ENCODE measurements at regions not wholly inside any gene's neighbourhood (a gene's known extent, or its start where the extent isn't known, plus 50 kb on each side); places are given as distances from the start of the nearest gene placed in this dataset.

DNA sequence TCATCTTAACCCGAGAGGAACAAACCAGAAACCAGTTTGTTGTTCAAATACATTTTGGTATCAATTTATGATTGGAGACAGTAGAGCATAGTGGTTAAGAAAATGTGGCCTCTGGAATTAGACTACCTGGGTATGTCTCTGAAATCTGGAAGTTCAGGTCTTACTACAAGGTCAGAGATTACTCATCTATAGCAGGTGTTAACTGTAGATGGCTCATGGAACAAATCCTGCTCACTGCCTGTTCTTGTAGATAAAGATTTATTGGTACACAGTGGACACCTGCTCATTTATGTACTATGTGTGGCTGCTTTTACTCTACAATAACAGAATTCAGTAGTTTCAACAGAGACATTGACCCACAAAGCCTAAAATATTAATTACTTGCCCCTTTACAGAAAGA, 413.3 kb downstream of the CNTN6 start:
- intact Hi-C loops (cut with DNase I), result no loop called here
- Histone ChIP-seq H3K27me3 (replicated peaks; ENCODE audit: insufficient read depth) (no peaks in the 10 kb centered on the region), H3K27ac (no peak overlapping the region), H3K9me3 (no peaks in the 10 kb centered on the region), H3K4me1 (replicated peaks) (no peaks in the 10 kb centered on the region), H3K36me3 (no peaks in the 10 kb centered on the region), H3K4me3 (no peak overlapping the region)
- no peak for DNase-seq (ENCODE audit: low spot score)
- TF ChIP-seq POLR2A (IDR thresholded peaks at IDR 0.05), result no peak
- TF ChIP-seq CTCF (IDR thresholded peaks at IDR 0.05), result no peak
- no peak for TF ChIP-seq POLR2AphosphoS5 (IDR thresholded peaks at IDR 0.05)
- WGBS, result 62% methylated on average over 1 of the region's 1 CpG

GRCh38 chr3:1513662-1514061, 420.8 kb downstream of the CNTN6 start:
- H3K9me3 ChIP-seq, result no peaks in the 10 kb centered on the region
- no peak overlapping the region for H3K4me3 ChIP-seq
- intact Hi-C loops (cut with DNase I), result no loop called here
- no peak overlapping the region for H3K27ac ChIP-seq
- H3K36me3 ChIP-seq, result no peaks in the 10 kb centered on the region
- no peaks in the 10 kb centered on the region for H3K27me3 ChIP-seq (replicated peaks; ENCODE audit: insufficient read depth)
- 22% methylated on average over 3 of the region's 3 CpGs for WGBS
- TF ChIP-seq CTCF (IDR thresholded peaks at IDR 0.05) (no peak), POLR2A (IDR thresholded peaks at IDR 0.05) (no peak), POLR2AphosphoS5 (IDR thresholded peaks at IDR 0.05) (no peak)
- no peaks in the 10 kb centered on the region for H3K4me1 ChIP-seq (replicated peaks)
- DNase-seq (ENCODE audit: low spot score), result no peak

DNA sequence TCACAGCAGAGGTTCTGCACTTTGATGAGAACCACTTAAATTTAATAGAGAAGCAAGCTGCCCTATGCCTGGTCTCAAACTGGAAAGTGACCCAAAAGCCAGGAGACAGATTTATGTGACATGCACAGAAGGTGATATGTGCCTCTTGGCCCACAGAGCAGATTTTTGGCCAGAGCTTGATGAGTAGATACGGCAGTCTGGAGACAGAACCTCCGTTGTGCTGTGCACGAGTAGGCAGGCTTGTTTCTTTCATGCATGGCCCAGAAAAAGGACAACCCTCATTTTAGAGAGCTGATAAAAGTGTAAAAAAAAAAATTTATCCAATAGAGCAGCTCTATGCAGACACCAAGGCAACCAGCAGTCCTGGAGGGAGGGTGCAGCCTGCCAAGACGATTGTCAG, 423.1 kb downstream of the CNTN6 start:
- no peak overlapping the region for H3K4me3 ChIP-seq
- 10% methylated on average over 4 of the region's 4 CpGs for WGBS
- no peak for DNase-seq (ENCODE audit: low spot score)
- TF ChIP-seq POLR2A (IDR thresholded peaks at IDR 0.05) (no peak), CTCF (IDR thresholded peaks at IDR 0.05) (no peak), POLR2AphosphoS5 (IDR thresholded peaks at IDR 0.05) (no peak)
- intact Hi-C loops (cut with DNase I), result no loop called here
- no peaks in the 10 kb centered on the region for H3K27me3 ChIP-seq (replicated peaks; ENCODE audit: insufficient read depth)
- H3K36me3 ChIP-seq, result no peaks in the 10 kb centered on the region
- no peaks in the 10 kb centered on the region for H3K4me1 ChIP-seq (replicated peaks)
- H3K9me3 ChIP-seq, result no peaks in the 10 kb centered on the region
- H3K27ac ChIP-seq, result no peak overlapping the region

GRCh38 chr3:1527786-1528185, 435.0 kb downstream of the CNTN6 start:
- Histone ChIP-seq H3K36me3 (no peaks in the 10 kb centered on the region), H3K27ac (no peak overlapping the region), H3K9me3 (no peaks in the 10 kb centered on the region), H3K27me3 (replicated peaks; ENCODE audit: insufficient read depth) (no peaks in the 10 kb centered on the region), H3K4me1 (replicated peaks) (no peaks in the 10 kb centered on the region), H3K4me3 (no peak overlapping the region)
- intact Hi-C loops (cut with DNase I), result no loop called here
- no peak for TF ChIP-seq POLR2A (IDR thresholded peaks at IDR 0.05)
- no peak for TF ChIP-seq POLR2AphosphoS5 (IDR thresholded peaks at IDR 0.05)
- TF ChIP-seq CTCF (IDR thresholded peaks at IDR 0.05), result no peak
- no peak for DNase-seq (ENCODE audit: low spot score)
- whole genome bisulfite sequencing, result 66% methylated on average over 4 of the region's 4 CpGs

DNA sequence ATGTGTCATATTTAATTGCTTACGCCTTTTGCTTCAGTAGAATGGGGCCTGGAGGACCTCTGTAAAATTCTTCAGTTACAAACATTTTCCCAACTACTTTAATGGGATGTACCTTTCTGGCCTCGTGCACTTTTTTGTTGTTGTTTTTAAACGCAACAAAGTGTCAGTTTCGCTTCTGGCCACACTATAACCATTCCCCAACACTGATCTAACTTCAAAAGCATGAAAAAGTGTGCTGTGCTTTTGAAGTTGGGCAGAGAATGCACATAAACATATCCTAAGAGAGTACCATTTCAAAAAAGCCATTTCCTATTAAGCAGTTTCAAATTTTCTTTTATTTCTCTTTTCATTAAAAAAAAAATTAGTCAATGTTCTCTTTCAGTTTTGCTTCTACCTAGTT, 435.8 kb downstream of the CNTN6 start:
- no peaks in the 10 kb centered on the region for H3K4me1 ChIP-seq (replicated peaks)
- no peak for DNase-seq (ENCODE audit: low spot score)
- H3K4me3 ChIP-seq, result no peak overlapping the region
- no peak overlapping the region for H3K27ac ChIP-seq
- H3K36me3 ChIP-seq, result no peaks in the 10 kb centered on the region
- intact Hi-C loops (cut with DNase I), result no loop called here
- no peaks in the 10 kb centered on the region for H3K9me3 ChIP-seq
- TF ChIP-seq POLR2A (IDR thresholded peaks at IDR 0.05) (no peak), CTCF (IDR thresholded peaks at IDR 0.05) (no peak), POLR2AphosphoS5 (IDR thresholded peaks at IDR 0.05) (no peak)
- 73% methylated on average over 4 of the region's 4 CpGs for whole genome bisulfite sequencing
- H3K27me3 ChIP-seq (replicated peaks; ENCODE audit: insufficient read depth), result no peaks in the 10 kb centered on the region
